ENCODE measurements at regions not wholly inside any gene's neighbourhood (a gene's known extent, or its start where the extent isn't known, plus 50 kb on each side); places are given as distances from the start of the nearest gene placed in this dataset.

DNA sequence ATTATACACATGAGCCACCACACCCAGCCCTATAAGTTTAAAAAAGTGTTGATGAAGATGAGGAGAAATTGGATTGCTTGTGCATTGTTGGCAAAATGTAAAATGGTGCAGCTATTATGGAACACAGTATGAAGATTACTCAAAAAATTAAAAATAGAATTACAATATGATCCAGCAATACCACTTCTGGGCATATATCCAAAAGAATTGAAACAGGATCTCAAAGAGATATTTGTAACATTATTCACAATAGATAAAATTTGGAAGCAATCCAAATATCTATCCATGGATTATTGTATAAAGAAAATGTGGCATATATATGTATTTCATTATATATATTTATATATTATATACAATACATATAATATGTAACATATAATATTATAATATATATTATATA lies 515.6 kb upstream of the GNPDA2 start:
- no TSS peak for BruUV-seq (replicated peaks)
- Histone ChIP-seq H3K4me2 (ENCODE audit: low read depth, low read length) (no peak overlapping the region), H4K20me1 (ENCODE audit: insufficient read depth, low read length) (no peaks in the 10 kb centered on the region), H3K36me3 (replicated peaks in 1 of 2; ENCODE audit: control insufficient read depth in 1 of 2, insufficient read depth in 2 of 2, low read length in 2 of 2) (no peaks in the 10 kb centered on the region), H3K9ac (ENCODE audit: insufficient read depth, low read depth, low read length) (no peak overlapping the region), H3K4me1 (ENCODE audit: insufficient read depth, low read length) (no peaks in the 10 kb centered on the region), H3K27ac (ENCODE audit: extremely low read length, insufficient read depth, low read length) (no peak overlapping the region), H3K79me2 (ENCODE audit: insufficient read depth, low read length) (no peaks in the 10 kb centered on the region), H3K9me3 (ENCODE audit: low read length) (peaks cover 19% of the 10 kb centered on the region), H3K27me3 (ENCODE audit: control insufficient read depth in 1 of 2, insufficient read depth in 2 of 2, low read length in 2 of 2) (no peaks in the 10 kb centered on the region), H2AFZ (ENCODE audit: low read length) (no peak overlapping the region), H3K4me3 (replicated peaks in 1 of 3; ENCODE audit: insufficient read depth in 1 of 3, low read depth in 2 of 3, low read length in 3 of 3) (no peak overlapping the region)
- FAIRE-seq, result no peak
- in situ Hi-C loops (cut with HindIII; ENCODE audit: extremely low pct_ligation_motif_present, low pct_unique_long_range_greater_than_20kb) (no loop called here), intact Hi-C loops (cut with micrococcal nuclease; ENCODE audit: unreplicated experiment) (no loop called here)
- ChIA-PET CTCF (ENCODE audit: low intra/inter-chr PET ratio, low total read pairs) (no interaction called here), POLR2A (no interaction called here)
- no peak for TF ChIP-seq HNRNPH1 (optimal IDR thresholded peaks at IDR 0.05; ENCODE audit: low read depth, low read length)
- TF ChIP-seq ZNF264 (CRISPR knock-in tag; IDR thresholded peaks at IDR 0.05), result no peak
- no peak for TF ChIP-seq HOXD1 (CRISPR knock-in tag; IDR thresholded peaks at IDR 0.05)
- TF ChIP-seq SMARCC2 (IDR thresholded peaks at IDR 0.05), result no peak
- TF ChIP-seq, protein P1, sequence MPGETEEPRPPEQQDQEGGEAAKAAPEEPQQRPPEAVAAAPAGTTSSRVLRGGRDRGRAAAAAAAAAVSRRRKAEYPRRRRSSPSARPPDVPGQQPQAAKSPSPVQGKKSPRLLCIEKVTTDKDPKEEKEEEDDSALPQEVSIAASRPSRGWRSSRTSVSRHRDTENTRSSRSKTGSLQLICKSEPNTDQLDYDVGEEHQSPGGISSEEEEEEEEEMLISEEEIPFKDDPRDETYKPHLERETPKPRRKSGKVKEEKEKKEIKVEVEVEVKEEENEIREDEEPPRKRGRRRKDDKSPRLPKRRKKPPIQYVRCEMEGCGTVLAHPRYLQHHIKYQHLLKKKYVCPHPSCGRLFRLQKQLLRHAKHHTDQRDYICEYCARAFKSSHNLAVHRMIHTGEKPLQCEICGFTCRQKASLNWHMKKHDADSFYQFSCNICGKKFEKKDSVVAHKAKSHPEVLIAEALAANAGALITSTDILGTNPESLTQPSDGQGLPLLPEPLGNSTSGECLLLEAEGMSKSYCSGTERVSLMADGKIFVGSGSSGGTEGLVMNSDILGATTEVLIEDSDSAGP (CRISPR knock-in tag; IDR thresholded peaks at IDR 0.05; ENCODE audit: borderline replicate concordance), result no peak
- TF ChIP-seq HOXA3 (CRISPR knock-in tag; IDR thresholded peaks at IDR 0.05), result no peak
- DNase-seq (ENCODE audit: low spot score), result no peak
- ATAC-seq, result no peak

DNA sequence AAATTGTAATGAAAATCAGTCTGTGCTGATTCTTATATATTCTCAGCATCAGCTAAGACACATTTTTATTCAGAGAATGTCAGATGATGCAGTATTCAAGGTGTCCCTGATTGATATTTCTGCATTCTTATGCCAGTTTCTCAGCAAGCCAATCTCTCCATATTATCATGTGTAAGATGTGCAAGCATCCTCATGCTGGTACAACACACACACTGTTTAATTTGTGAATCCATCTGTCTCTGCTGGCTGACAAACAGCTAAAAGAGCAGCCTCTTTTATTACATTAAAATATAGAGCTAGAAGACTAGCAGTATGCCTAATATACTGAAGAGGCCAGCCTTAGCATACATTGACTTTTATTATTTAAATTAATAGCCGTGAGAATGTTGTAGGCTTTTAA lies 502.9 kb upstream of the GNPDA2 start:
- no peak for FAIRE-seq
- H3K27ac ChIP-seq (ENCODE audit: extremely low read length, insufficient read depth, low read length), result no peak overlapping the region
- POLR2A ChIA-PET, result no interaction called here
- H3K4me1 ChIP-seq (ENCODE audit: insufficient read depth, low read length), result no peaks in the 10 kb centered on the region
- intact Hi-C loops (cut with micrococcal nuclease; ENCODE audit: unreplicated experiment) (no loop called here), in situ Hi-C loops (cut with HindIII; ENCODE audit: extremely low pct_ligation_motif_present, low pct_unique_long_range_greater_than_20kb) (no loop called here)
- no peaks in the 10 kb centered on the region for H3K79me2 ChIP-seq (ENCODE audit: insufficient read depth, low read length)
- 0% methylated on average over 1 of the region's 1 CpG for WGBS (ENCODE audit: low lambda C conversion rate)
- H3K4me2 ChIP-seq (ENCODE audit: low read depth, low read length), result no peak overlapping the region
- CTCF ChIA-PET (ENCODE audit: low intra/inter-chr PET ratio, low total read pairs), result no interaction called here
- H3K9me3 ChIP-seq (ENCODE audit: low read length), result peaks cover 24% of the 10 kb centered on the region
- H4K20me1 ChIP-seq (ENCODE audit: insufficient read depth, low read length), result no peaks in the 10 kb centered on the region
- no peaks in the 10 kb centered on the region for H3K36me3 ChIP-seq (replicated peaks in 1 of 2; ENCODE audit: control insufficient read depth in 1 of 2, insufficient read depth in 2 of 2, low read length in 2 of 2)
- no peak for DNase-seq (ENCODE audit: low spot score)
- no TSS peak for BruUV-seq (replicated peaks)
- H3K9ac ChIP-seq (ENCODE audit: insufficient read depth, low read depth, low read length), result no peak overlapping the region
- H3K27me3 ChIP-seq (ENCODE audit: control insufficient read depth in 1 of 2, insufficient read depth in 2 of 2, low read length in 2 of 2), result no peaks in the 10 kb centered on the region
- ATAC-seq, result no peak
- no peak overlapping the region for H2AFZ ChIP-seq (ENCODE audit: low read length)
- no peak overlapping the region for H3K4me3 ChIP-seq (replicated peaks in 1 of 3; ENCODE audit: insufficient read depth in 1 of 3, low read depth in 2 of 3, low read length in 3 of 3)
- TF ChIP-seq ZNF343 (CRISPR knock-in tag; IDR thresholded peaks at IDR 0.05) (no peak), ATF7-NPFF (CRISPR knock-in tag; IDR thresholded peaks at IDR 0.05; ENCODE audit: low read depth) (no peak), ZSCAN30 (CRISPR knock-in tag; IDR thresholded peaks at IDR 0.05) (no peak), MED1 (CRISPR knock-in tag; IDR thresholded peaks at IDR 0.05) (no peak)
- TF ChIP-seq, protein P2, sequence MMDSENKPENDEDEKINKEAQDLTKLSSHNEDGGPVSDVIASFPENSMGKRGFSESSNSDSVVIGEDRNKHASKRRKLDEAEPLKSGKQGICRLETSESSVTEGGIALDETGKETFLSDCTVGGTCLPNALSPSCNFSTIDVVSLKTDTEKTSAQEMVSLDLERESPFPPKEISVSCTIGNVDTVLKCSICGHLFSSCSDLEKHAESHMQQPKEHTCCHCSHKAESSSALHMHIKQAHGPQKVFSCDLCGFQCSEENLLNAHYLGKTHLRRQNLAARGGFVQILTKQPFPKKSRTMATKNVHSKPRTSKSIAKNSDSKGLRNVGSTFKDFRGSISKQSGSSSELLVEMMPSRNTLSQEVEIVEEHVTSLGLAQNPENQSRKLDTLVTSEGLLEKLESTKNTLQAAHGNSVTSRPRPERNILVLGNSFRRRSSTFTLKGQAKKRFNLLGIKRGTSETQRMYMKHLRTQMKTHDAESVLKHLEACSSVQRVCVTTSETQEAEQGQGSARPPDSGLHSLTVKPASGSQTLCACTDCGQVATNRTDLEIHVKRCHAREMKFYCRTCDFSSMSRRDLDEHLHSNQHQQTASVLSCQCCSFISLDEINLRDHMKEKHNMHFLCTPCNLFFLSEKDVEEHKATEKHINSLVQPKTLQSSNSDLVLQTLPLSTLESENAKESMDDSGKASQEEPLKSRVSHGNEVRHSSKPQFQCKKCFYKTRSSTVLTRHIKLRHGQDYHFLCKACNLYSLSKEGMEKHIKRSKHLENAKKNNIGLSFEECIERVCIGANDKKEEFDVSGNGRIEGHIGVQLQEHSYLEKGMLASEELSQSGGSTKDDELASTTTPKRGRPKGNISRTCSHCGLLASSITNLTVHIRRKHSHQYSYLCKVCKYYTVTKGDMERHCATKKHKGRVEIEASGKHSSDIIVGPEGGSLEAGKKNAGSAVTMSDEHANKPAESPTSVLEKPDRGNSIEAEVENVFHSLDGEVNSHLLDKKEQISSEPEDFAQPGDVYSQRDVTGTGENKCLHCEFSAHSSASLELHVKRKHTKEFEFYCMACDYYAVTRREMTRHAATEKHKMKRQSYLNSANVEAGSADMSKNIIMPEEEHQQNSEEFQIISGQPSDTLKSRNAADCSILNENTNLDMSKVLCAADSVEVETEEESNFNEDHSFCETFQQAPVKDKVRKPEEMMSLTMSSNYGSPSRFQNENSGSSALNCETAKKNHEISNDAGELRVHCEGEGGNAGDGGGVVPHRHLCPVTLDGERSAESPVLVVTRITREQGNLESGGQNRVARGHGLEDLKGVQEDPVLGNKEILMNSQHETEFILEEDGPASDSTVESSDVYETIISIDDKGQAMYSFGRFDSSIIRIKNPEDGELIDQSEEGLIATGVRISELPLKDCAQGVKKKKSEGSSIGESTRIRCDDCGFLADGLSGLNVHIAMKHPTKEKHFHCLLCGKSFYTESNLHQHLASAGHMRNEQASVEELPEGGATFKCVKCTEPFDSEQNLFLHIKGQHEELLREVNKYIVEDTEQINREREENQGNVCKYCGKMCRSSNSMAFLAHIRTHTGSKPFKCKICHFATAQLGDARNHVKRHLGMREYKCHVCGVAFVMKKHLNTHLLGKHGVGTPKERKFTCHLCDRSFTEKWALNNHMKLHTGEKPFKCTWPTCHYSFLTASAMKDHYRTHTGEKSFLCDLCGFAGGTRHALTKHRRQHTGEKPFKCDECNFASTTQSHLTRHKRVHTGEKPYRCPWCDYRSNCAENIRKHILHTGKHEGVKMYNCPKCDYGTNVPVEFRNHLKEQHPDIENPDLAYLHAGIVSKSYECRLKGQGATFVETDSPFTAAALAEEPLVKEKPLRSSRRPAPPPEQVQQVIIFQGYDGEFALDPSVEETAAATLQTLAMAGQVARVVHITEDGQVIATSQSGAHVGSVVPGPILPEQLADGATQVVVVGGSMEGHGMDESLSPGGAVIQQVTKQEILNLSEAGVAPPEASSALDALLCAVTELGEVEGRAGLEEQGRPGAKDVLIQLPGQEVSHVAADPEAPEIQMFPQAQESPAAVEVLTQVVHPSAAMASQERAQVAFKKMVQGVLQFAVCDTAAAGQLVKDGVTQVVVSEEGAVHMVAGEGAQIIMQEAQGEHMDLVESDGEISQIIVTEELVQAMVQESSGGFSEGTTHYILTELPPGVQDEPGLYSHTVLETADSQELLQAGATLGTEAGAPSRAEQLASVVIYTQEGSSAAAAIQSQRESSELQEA (CRISPR knock-in tag; IDR thresholded peaks at IDR 0.05; ENCODE audit: not compliant biosample characterization), result no peak

Data from HepG2 (cell line).